ENCODE measurements at regions not wholly inside any gene's neighbourhood (a gene's known extent, or its start where the extent isn't known, plus 50 kb on each side); places are given as distances from the start of the nearest gene placed in this dataset.

DNA sequence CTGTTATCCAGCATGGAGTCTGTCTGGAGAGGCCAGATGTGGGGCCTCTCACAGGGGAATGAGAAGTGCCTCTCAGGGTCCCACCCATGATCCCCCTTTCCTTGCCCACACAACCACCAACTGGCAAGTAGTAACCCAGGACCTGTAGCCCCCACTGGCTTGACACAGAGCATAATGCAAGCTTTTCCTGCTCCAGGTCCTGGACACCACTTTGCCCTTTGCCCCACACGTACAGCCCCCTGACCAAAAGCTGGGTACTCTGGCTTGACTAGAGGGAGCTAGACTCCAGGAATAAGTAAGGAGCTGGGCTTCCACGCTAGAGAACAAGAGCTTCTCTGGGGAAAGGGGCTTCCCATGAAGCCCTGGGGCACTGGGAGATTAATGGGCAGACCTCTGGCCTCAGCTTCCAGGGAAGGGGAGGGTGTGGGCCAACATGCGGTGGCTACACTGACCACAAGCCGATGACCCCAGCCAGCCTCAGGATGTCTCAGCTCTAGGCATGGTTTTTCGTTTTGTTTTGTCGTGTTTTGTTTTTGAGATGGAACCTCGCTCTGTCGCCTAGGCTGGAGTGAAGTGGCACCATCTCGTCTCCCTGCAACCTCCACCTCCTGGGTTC lies 109.5 kb downstream of the C9orf50 start:
- CTCF ChIA-PET = interaction anchor here (0.6 kb wide), 4 partner anchors 81 to 347 kb away, joined by 3 to 4 read pairs (median 3); no protein-coding TSS in a partner anchor

DNA sequence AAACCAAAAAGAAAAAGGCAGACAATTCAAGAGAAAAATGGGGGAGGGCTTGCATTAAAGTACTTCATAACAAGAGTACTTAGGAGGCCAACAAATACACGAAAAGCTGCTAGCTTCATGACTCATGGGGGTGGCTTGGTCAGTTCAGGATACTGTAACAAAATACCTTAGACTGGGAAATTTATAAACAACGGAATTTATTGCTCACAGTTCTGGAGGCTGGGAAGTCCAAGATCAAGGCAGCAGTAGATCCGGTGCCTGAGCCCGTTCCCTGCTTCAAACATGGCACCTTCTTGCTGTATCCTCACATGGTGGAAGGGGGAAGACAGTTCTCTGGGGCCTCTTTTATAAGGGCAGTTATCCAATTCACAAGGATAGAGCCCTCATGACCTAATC lies 111.4 kb downstream of the C9orf50 start:
- ChIA-PET POLR2A (interaction anchor here (1.0 to 1.7 kb wide), 2 partner anchors 13 to 49 kb away, joined by 4 to 10 read pairs; no protein-coding TSS in a partner anchor), CTCF (no interaction called here)
- no peaks in the 10 kb centered on the region for H3K4me1 ChIP-seq (ENCODE audit: control insufficient read depth, insufficient read depth, low read length)
- no peaks in the 10 kb centered on the region for H3K36me3 ChIP-seq (ENCODE audit: control insufficient read depth in 2 of 2, insufficient read depth in 1 of 2, low read length in 2 of 2)
- no peak overlapping the region for H3K4me3 ChIP-seq (ENCODE audit: low read depth, low read length)
- no peaks in the 10 kb centered on the region for H3K9me3 ChIP-seq (ENCODE audit: control insufficient read depth, insufficient read depth, low read depth, low read length)
- TF ChIP-seq RBAK (tag by site-specific recombination; IDR thresholded peaks at IDR 0.05) (0 out of 2 replicates have a peak, but pooled peaks have one; percentile 17), KLF16 (tag by site-specific recombination; IDR thresholded peaks at IDR 0.05) (no peak), SP7 (tag by site-specific recombination; IDR thresholded peaks at IDR 0.05) (0 out of 2 replicates have a peak, but pooled peaks have one; percentile 16), ZNF629 (tag by site-specific recombination; IDR thresholded peaks at IDR 0.05) (peak; percentile 41; the same call in 1 of the 2 replicates), ZNF184 (tag by site-specific recombination; IDR thresholded peaks at IDR 0.05) (0 out of 2 replicates have a peak, but pooled peaks have one; percentile 58), ZNF521 (tag by site-specific recombination; IDR thresholded peaks at IDR 0.05) (no peak), BCL11A (tag by site-specific recombination; IDR thresholded peaks at IDR 0.05; ENCODE audit: low read depth) (no peak), ZBTB48 (tag by site-specific recombination; IDR thresholded peaks at IDR 0.05) (no peak), TRIM28 (IDR thresholded peaks at IDR 0.05; ENCODE audit: borderline replicate concordance, low read length) (peak; percentile 61; the same call in 1 of the 2 replicates), ZNF600 (tag by site-specific recombination; IDR thresholded peaks at IDR 0.05) (peak; percentile 20; the same call in 1 of the 2 replicates), ZNF266 (tag by site-specific recombination; IDR thresholded peaks at IDR 0.05; ENCODE audit: low read depth) (peak; percentile 99), SETDB1 (IDR thresholded peaks at IDR 0.05; ENCODE audit: insufficient read length, low read length) (peak; percentile 96)
- TF ChIP-seq, protein P1, sequence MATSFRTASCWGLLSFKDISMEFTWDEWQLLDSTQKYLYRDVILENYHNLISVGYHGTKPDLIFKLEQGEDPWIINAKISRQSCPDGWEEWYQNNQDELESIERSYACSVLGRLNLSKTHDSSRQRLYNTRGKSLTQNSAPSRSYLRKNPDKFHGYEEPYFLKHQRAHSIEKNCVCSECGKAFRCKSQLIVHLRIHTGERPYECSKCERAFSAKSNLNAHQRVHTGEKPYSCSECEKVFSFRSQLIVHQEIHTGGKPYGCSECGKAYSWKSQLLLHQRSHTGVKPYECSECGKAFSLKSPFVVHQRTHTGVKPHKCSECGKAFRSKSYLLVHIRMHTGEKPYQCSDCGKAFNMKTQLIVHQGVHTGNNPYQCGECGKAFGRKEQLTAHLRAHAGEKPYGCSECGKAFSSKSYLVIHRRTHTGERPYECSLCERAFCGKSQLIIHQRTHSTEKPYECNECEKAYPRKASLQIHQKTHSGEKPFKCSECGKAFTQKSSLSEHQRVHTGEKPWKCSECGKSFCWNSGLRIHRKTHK (tag by site-specific recombination; IDR thresholded peaks at IDR 0.05) = no peak
- TF ChIP-seq, protein P2, sequence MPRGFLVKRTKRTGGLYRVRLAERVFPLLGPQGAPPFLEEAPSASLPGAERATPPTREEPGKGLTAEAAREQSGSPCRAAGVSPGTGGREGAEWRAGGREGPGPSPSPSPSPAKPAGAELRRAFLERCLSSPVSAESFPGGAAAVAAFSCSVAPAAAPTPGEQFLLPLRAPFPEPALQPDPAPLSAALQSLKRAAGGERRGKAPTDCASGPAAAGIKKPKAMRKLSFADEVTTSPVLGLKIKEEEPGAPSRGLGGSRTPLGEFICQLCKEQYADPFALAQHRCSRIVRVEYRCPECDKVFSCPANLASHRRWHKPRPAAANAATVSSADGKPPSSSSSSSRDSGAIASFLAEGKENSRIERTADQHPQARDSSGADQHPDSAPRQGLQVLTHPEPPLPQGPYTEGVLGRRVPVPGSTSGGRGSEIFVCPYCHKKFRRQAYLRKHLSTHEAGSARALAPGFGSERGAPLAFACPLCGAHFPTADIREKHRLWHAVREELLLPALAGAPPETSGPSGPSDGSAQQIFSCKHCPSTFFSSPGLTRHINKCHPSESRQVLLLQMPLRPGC (tag by site-specific recombination; IDR thresholded peaks at IDR 0.05) = peak; percentile 62; the same call in 1 of the 2 replicates
- H3K27ac ChIP-seq (ENCODE audit: extremely low read depth, low read depth, low read length) = no peak overlapping the region

More for the DNA sequence above, 109.5 kb downstream of the C9orf50 start:
- Histone ChIP-seq H3K36me3 (ENCODE audit: control insufficient read depth in 2 of 2, insufficient read depth in 1 of 2, low read length in 2 of 2) (no peaks in the 10 kb centered on the region), H3K9me3 (ENCODE audit: control insufficient read depth, insufficient read depth, low read depth, low read length) (no peaks in the 10 kb centered on the region), H3K4me3 (ENCODE audit: low read depth, low read length) (no peak overlapping the region), H3K27ac (ENCODE audit: extremely low read depth, low read depth, low read length) (no peak overlapping the region), H3K4me1 (ENCODE audit: control insufficient read depth, insufficient read depth, low read length) (no peaks in the 10 kb centered on the region)
- POLR2A ChIA-PET = interaction anchor here (1.2 kb wide), 1 partner anchor 11 kb away, joined by 4 read pairs; no protein-coding TSS in a partner anchor
- TF ChIP-seq YY1 (tag by site-specific recombination; IDR thresholded peaks at IDR 0.05) (no peak), ZNF132 (tag by site-specific recombination; IDR thresholded peaks at IDR 0.05; ENCODE audit: borderline replicate concordance) (no peak), ZNF19 (tag by site-specific recombination; IDR thresholded peaks at IDR 0.05; ENCODE audit: low read depth) (no peak)
- TF ChIP-seq, protein P2 (tag by site-specific recombination; IDR thresholded peaks at IDR 0.05) = no peak
